ENCODE measurements at regions not wholly inside any gene's neighbourhood (a gene's known extent, or its start where the extent isn't known, plus 50 kb on each side); places are given as distances from the start of the nearest gene placed in this dataset.

DNA sequence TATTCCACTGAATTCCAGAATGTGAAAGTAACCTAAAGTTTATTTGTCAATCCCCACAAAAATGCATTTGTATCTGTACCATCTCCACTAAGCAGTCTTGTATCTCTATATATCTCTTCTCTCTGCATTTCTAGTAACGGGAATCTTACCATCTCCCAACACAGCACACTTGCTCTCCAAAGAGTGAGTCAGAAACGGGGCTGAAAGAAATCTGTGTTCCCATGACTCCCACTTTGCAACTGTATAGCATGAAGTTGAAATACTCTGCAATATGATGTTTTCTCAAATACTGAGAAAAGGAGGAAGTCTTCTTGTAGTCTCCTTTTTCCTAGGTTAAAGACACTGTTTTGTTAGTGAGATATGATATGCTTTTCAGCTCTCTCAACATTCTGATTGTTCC, 848.8 kb upstream of the ACO1 start:
- TF ChIP-seq JUN (CRISPR knock-in tag; IDR thresholded peaks at IDR 0.05) (no peak), FOXA3 (CRISPR knock-in tag; IDR thresholded peaks at IDR 0.05) (no peak), ZNF543 (CRISPR knock-in tag; IDR thresholded peaks at IDR 0.05) (no peak)
